H1 (cell line): ENCODE measurements at regions not wholly inside any gene's neighbourhood (a gene's known extent, or its start where the extent isn't known, plus 50 kb on each side); places are given as distances from the start of the nearest gene placed in this dataset.

Experiments used
- CTCF ChIA-PET: fragments of 300-600 bp; sonication (Branson Sonifier 250); formaldehyde crosslinking; loops from one replicate; lab custom pipeline; 2021; ENCODE audit not compliant: partially characterized antibody; lab: Charles Lee
- POLR2A ChIA-PET: fragments of 300-600 bp; sonication (Branson Sonifier 250); formaldehyde crosslinking; loops from one replicate; lab custom pipeline; 2021; ENCODE audit warnings: inconsistent platforms; ENCODE audit not compliant: partially characterized antibody; lab: Charles Lee
- DNase-seq, 2 experiments: peaks; one replicate each; pipeline versions ENCODE4 v3.0.0 to v3.0.0-alpha.2; 2010 to 2022; ENCODE audit warnings: low spot score in 2 of 2, low read depth in 1 of 2, mixed read lengths in 1 of 2
- FAIRE-seq: peaks from 2 replicates; lab custom pipeline; 2011; peaks lifted over from hg19 to GRCh38; lab: Jason Lieb, UNC
- H2AFZ ChIP-seq: 2 replicates; pipeline ENCODE4 v1.8.1; 2012; ENCODE audit warnings: low read length, inconsistent platforms
- H2AK5ac ChIP-seq: 2 replicates; pipeline ENCODE4 v1.6.1; 2013; ENCODE audit warnings: low read depth, low read length
- H2BK120ac ChIP-seq: replicated peaks from 2 replicates; pipeline ENCODE3; 2013; ENCODE audit warnings: low read depth, low read length, inconsistent platforms
- H2BK12ac ChIP-seq: 2 replicates; pipeline ENCODE4 v1.6.1; 2013; ENCODE audit warnings: low read depth, low read length
- H2BK15ac ChIP-seq: 2 replicates; pipeline ENCODE4 v1.6.1; 2013; ENCODE audit warnings: low read length
- H2BK20ac ChIP-seq: 2 replicates; pipeline ENCODE4 v1.6.1; 2013; ENCODE audit warnings: low read length
- H2BK5ac ChIP-seq: 2 replicates; pipeline ENCODE4 v1.6.1; 2013; ENCODE audit warnings: low read depth, low read length
- H3K14ac ChIP-seq: 2 replicates; pipeline ENCODE4 v1.6.1; 2013; ENCODE audit warnings: inconsistent platforms; ENCODE audit not compliant: insufficient read length
- H3K18ac ChIP-seq: 2 replicates; pipeline ENCODE4 v1.6.1; 2013; ENCODE audit warnings: low read length; ENCODE audit errors: extremely low read depth
- H3K23ac ChIP-seq: 2 replicates; pipeline ENCODE4 v1.6.1; 2013; ENCODE audit warnings: inconsistent platforms; ENCODE audit not compliant: insufficient read length
- H3K23me2 ChIP-seq: 2 replicates; pipeline ENCODE4 v1.6.1; 2013; ENCODE audit warnings: low read depth, low read length
- H3K27ac ChIP-seq: 2 replicates; pipeline ENCODE4 v1.6.1; 2011; ENCODE audit warnings: low read depth, low read length, inconsistent platforms
- H3K27me3 ChIP-seq, 4 experiments: replicated peaks in 1 of 4; 1 replicate in 1 of 4; 2 replicates in 3 of 4; pipeline versions ENCODE4 v1.6.1 to v1.8.1; 2011 to 2013; ENCODE audit warnings: low read length in 3 of 4, mild to moderate bottlenecking in 3 of 4, inconsistent platforms in 2 of 4, mixed read lengths in 2 of 4, moderate library complexity in 1 of 4; ENCODE audit not compliant: control insufficient read depth in 3 of 4, insufficient read depth in 3 of 4; ENCODE audit errors: extremely low read depth in 1 of 4
- H3K36me3 ChIP-seq, 4 experiments: 2 replicates each; pipeline versions ENCODE4 v1.6.1 to v1.8.1; 2011 to 2013; ENCODE audit warnings: mild to moderate bottlenecking in 4 of 4, low read length in 3 of 4, moderate library complexity in 2 of 4, control low read depth in 1 of 4, inconsistent platforms in 1 of 4; ENCODE audit not compliant: insufficient read depth in 4 of 4, control insufficient read depth in 2 of 4
- H3K4ac ChIP-seq: replicated peaks from 2 replicates; pipeline ENCODE3; 2013; ENCODE audit warnings: low read length, low read depth, mixed read lengths, inconsistent platforms; ENCODE audit not compliant: insufficient read length
- H3K4me1 ChIP-seq, 4 experiments: replicated peaks in 1 of 4; 1 replicate in 1 of 4; 2 replicates in 3 of 4; pipeline versions ENCODE4 v1.6.1 to v1.8.1; 2011 to 2013; ENCODE audit warnings: low read length in 3 of 4, inconsistent platforms in 2 of 4, mixed read lengths in 1 of 4; ENCODE audit not compliant: insufficient read depth in 4 of 4, control insufficient read depth in 3 of 4
- H3K4me2 ChIP-seq, 2 experiments: 2 replicates each; pipeline versions ENCODE4 v1.6.1 to v1.8.1; 2011 to 2013; ENCODE audit warnings: low read depth in 2 of 2, low read length in 2 of 2, control low read depth in 1 of 2, inconsistent platforms in 1 of 2, mild to moderate bottlenecking in 1 of 2; ENCODE audit not compliant: insufficient read depth in 1 of 2
- H3K4me3 ChIP-seq, 4 experiments: fragments of 200-600, 300-600 bp in 1 of 4; sonication (generic), shearing (Covaris generic), sonication (Bioruptor Twin) in 1 of 4; 2 replicates each; pipeline versions ENCODE4 v1.5.1 to v1.8.1; 2011 to 2016; ENCODE audit warnings: low read length in 4 of 4, low read depth in 3 of 4, control low read depth in 2 of 4, inconsistent platforms in 2 of 4, mild to moderate bottlenecking in 2 of 4, mixed read lengths in 1 of 4, moderate library complexity in 1 of 4; ENCODE audit not compliant: insufficient read depth in 2 of 4; ENCODE audit errors: extremely low read depth in 1 of 4
- H3K56ac ChIP-seq: replicated peaks from 2 replicates; pipeline ENCODE3; 2013; ENCODE audit warnings: low read depth, mild to moderate bottlenecking, mixed read lengths, low read length, inconsistent platforms; ENCODE audit not compliant: insufficient read length
- H3K79me1 ChIP-seq: 2 replicates; pipeline ENCODE4 v1.6.1; 2013; ENCODE audit warnings: low read depth, low read length, control low read depth
- H3K79me2 ChIP-seq, 2 experiments: 2 replicates each; pipeline versions ENCODE4 v1.6.1 to v1.8.1; 2012 to 2013; ENCODE audit warnings: low read length in 2 of 2, mild to moderate bottlenecking in 2 of 2, inconsistent platforms in 1 of 2; ENCODE audit not compliant: insufficient read depth in 2 of 2, control insufficient read depth in 1 of 2
- H3K9ac ChIP-seq, 4 experiments: replicated peaks in 1 of 4; 1 replicate in 1 of 4; 2 replicates in 3 of 4; pipeline versions ENCODE4 v1.6.1 to v1.8.1; 2011 to 2013; ENCODE audit warnings: low read depth in 3 of 4, low read length in 3 of 4, control low read depth in 2 of 4, mild to moderate bottlenecking in 2 of 4, moderate library complexity in 2 of 4, inconsistent platforms in 1 of 4; ENCODE audit errors: extremely low read depth in 1 of 4
- H3K9me3 ChIP-seq, 2 experiments: 2 replicates each; pipeline versions ENCODE4 v1.6.1 to v1.8.1; 2012 to 2013; ENCODE audit warnings: mild to moderate bottlenecking in 2 of 2, moderate library complexity in 2 of 2, control low read depth in 1 of 2, inconsistent platforms in 1 of 2, low read depth in 1 of 2, low read length in 1 of 2, mixed read lengths in 1 of 2; ENCODE audit not compliant: insufficient read depth in 2 of 2
- H4K20me1 ChIP-seq, 2 experiments: replicated peaks in 1 of 2; 2 replicates each; pipeline versions ENCODE3 to v1.8.1; 2011 to 2013; ENCODE audit warnings: inconsistent platforms in 2 of 2, low read length in 2 of 2, mild to moderate bottlenecking in 1 of 2; ENCODE audit not compliant: insufficient read depth in 2 of 2, control insufficient read depth in 1 of 2
- H4K5ac ChIP-seq: 2 replicates; pipeline ENCODE4 v1.6.1; 2013; ENCODE audit warnings: low read length, low read depth, mixed read lengths, inconsistent platforms; ENCODE audit not compliant: insufficient read length
- H4K8ac ChIP-seq: 2 replicates; pipeline ENCODE4 v1.8.0; 2013; ENCODE audit warnings: mild to moderate bottlenecking, moderate library complexity, low read length, inconsistent platforms; ENCODE audit not compliant: insufficient read depth; ENCODE audit errors: extremely low read depth
- H4K91ac ChIP-seq: replicated peaks from 2 replicates; pipeline ENCODE3; 2013; ENCODE audit warnings: low read length, mixed read lengths, inconsistent platforms; ENCODE audit not compliant: insufficient read length
- CBX5 ChIP-seq: fragments of 300-800, 300-1000 bp; sonication (generic); IDR thresholded peaks from 2 replicates; pipeline ENCODE4 v1.7.1; 2016; ENCODE audit warnings: antibody characterized with exemption, low read length, low read depth
- CHD2 ChIP-seq: IDR thresholded peaks from 2 replicates; pipeline ENCODE4 v1.6.1; 2012; ENCODE audit warnings: low read length, improper control_type of control experiment
- GTF2F1 ChIP-seq: IDR thresholded peaks from 2 replicates; pipeline ENCODE4 v1.6.1; 2012; ENCODE audit warnings: low read depth, low read length, improper control_type of control experiment, borderline replicate concordance
- JUN ChIP-seq: IDR thresholded peaks from 2 replicates; pipeline ENCODE4 v1.6.1; 2011; ENCODE audit warnings: low read depth, mild to moderate bottlenecking, improper control_type of control experiment, low read length
- PHF8 ChIP-seq: fragments of 200-600 bp; sonication (generic); conservative IDR thresholded peaks from 2 replicates; pipeline ENCODE4 v1.7.1; 2012; ENCODE audit warnings: low read depth, mild to moderate bottlenecking, inconsistent platforms, low read length, moderate library complexity
- POLR2A ChIP-seq, 2 experiments: IDR thresholded peaks; 1 replicate in 1 of 2; 2 replicates in 1 of 2; pipeline ENCODE4 v1.6.1; 2011; ENCODE audit warnings: low read depth in 2 of 2, low read length in 2 of 2, mild to moderate bottlenecking in 2 of 2; ENCODE audit errors: control extremely low read depth in 1 of 2
- POLR2AphosphoS5 ChIP-seq: IDR thresholded peaks from 2 replicates; pipeline ENCODE4 v1.6.1; 2011; ENCODE audit warnings: low read depth, low read length
- RFX5 ChIP-seq: IDR thresholded peaks from 2 replicates; pipeline ENCODE4 v1.6.1; 2011; ENCODE audit warnings: low read depth, low read length, improper control_type of control experiment, borderline replicate concordance
- SP2 ChIP-seq: IDR thresholded peaks from 2 replicates; pipeline ENCODE4 v1.6.1; 2012; ENCODE audit warnings: mild to moderate bottlenecking, low read length, inconsistent platforms
- TEAD4 ChIP-seq: IDR thresholded peaks from 2 replicates; pipeline ENCODE4 v1.6.1; 2012; ENCODE audit warnings: low read depth, low read length, inconsistent platforms, mixed read lengths
- USF2 ChIP-seq: IDR thresholded peaks from 2 replicates; pipeline ENCODE4 v1.6.1; 2011; ENCODE audit warnings: low read length, improper control_type of control experiment
- WGBS, 2 experiments: shearing (Covaris generic) in 1 of 2; methylation state at CpG; one replicate each; pipeline versions ENCODE4 v1.1.6 to v1.1.7; 2013 to 2015; ENCODE audit warnings: low lambda C conversion rate in 2 of 2, mixed read lengths in 2 of 2, inconsistent platforms in 1 of 2, low coverage in 1 of 2, missing lambda C conversion rate in 1 of 2; ENCODE audit not compliant: insufficient replicate concordance in 2 of 2, insufficient coverage in 1 of 2, insufficient read length in 1 of 2; ENCODE audit errors: extremely low coverage in 1 of 2, missing lambda C conversion rate in 1 of 2; 5-methylcytosine and 5-hydroxymethylcytosine counted together
- TF ChIP-seq, protein P1 (sequence below), 3 experiments: IDR thresholded peaks; 1 replicate in 2 of 3; 2 replicates in 1 of 3; pipeline versions ENCODE4 v1.5.1 to v1.6.1; 2011; ENCODE audit warnings: low read length in 3 of 3, mild to moderate bottlenecking in 3 of 3, inconsistent platforms in 2 of 3, low read depth in 1 of 3, moderate library complexity in 1 of 3; ENCODE audit not compliant: insufficient read depth in 1 of 3; ENCODE audit errors: control extremely low read depth in 1 of 3

- no peak overlapping the region for H2BK15ac ChIP-seq
- H3K23ac ChIP-seq = no peak overlapping the region
- POLR2A ChIA-PET = no interaction called here
- no peaks in the 10 kb centered on the region for H3K9me3 ChIP-seq
- CTCF ChIA-PET = interaction anchor here (1.5 kb wide), 1 partner anchor 156 kb away, joined by 5 read pairs; no protein-coding TSS in a partner anchor
- no peak overlapping the region for H3K9ac ChIP-seq
- H2AK5ac ChIP-seq = no peak overlapping the region
- no peak overlapping the region for H3K18ac ChIP-seq
- no peak overlapping the region for H3K4me2 ChIP-seq
- H4K20me1 ChIP-seq = no peaks in the 10 kb centered on the region
- no peaks in the 10 kb centered on the region for H3K27me3 ChIP-seq
- H4K5ac ChIP-seq = no peak overlapping the region
- no peak overlapping the region for H3K14ac ChIP-seq
- no peaks in the 10 kb centered on the region for H3K79me1 ChIP-seq
- no peak for FAIRE-seq
- H2BK120ac ChIP-seq = no peak overlapping the region
- no peak overlapping the region for H2BK5ac ChIP-seq
- H3K56ac ChIP-seq = no peak overlapping the region
- H2BK12ac ChIP-seq = no peak overlapping the region
- no peaks in the 10 kb centered on the region for H3K23me2 ChIP-seq
- WGBS, 2 experiments = 75% methylated on average over 1 of the region's 1 CpG; no CpG with 5 or more reads in 1 of the 2 experiments
- H2AFZ ChIP-seq = no peak overlapping the region
- no peak overlapping the region for H3K27ac ChIP-seq
- H3K4me3 ChIP-seq = no peak overlapping the region
- no peaks in the 10 kb centered on the region for H3K79me2 ChIP-seq
- H3K36me3 ChIP-seq = no peaks in the 10 kb centered on the region
- no peak overlapping the region for H2BK20ac ChIP-seq
- H4K91ac ChIP-seq = no peak overlapping the region
- no peak overlapping the region for H4K8ac ChIP-seq
- H3K4ac ChIP-seq = no peak overlapping the region
- H3K4me1 ChIP-seq = no peaks in the 10 kb centered on the region
- no peak for DNase-seq
- TF ChIP-seq POLR2A (IDR thresholded peaks at IDR 0.05; ENCODE audit: control extremely low read depth in 1 of 2, low read depth in 2 of 2, low read length in 2 of 2) (no peak), TEAD4 (no peak), JUN (no peak), CHD2 (no peak), USF2 (no peak), RFX5 (no peak), PHF8 (no peak), CBX5 (no peak), SP2 (no peak), GTF2F1 (no peak), POLR2AphosphoS5 (no peak)
- TF ChIP-seq, protein P1, sequence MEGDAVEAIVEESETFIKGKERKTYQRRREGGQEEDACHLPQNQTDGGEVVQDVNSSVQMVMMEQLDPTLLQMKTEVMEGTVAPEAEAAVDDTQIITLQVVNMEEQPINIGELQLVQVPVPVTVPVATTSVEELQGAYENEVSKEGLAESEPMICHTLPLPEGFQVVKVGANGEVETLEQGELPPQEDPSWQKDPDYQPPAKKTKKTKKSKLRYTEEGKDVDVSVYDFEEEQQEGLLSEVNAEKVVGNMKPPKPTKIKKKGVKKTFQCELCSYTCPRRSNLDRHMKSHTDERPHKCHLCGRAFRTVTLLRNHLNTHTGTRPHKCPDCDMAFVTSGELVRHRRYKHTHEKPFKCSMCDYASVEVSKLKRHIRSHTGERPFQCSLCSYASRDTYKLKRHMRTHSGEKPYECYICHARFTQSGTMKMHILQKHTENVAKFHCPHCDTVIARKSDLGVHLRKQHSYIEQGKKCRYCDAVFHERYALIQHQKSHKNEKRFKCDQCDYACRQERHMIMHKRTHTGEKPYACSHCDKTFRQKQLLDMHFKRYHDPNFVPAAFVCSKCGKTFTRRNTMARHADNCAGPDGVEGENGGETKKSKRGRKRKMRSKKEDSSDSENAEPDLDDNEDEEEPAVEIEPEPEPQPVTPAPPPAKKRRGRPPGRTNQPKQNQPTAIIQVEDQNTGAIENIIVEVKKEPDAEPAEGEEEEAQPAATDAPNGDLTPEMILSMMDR (IDR thresholded peaks at IDR 0.05; ENCODE audit: control extremely low read depth in 1 of 3, insufficient read depth in 1 of 3, low read depth in 1 of 3, low read length in 3 of 3) = no peak
Measured at GRCh38 chr6:16927205-16927604, 165.9 kb upstream of the ATXN1 start.
